HG03159 (cell line): ENCODE measurements at regions not wholly inside any gene's neighbourhood (a gene's known extent, or its start where the extent isn't known, plus 50 kb on each side); places are given as distances from the start of the nearest gene placed in this dataset.

Source experiments
- ATAC-seq: cut with Tn5 transposase; IDR thresholded peaks from one replicate; pipeline ENCODE4 v1.9.1; 2021; ENCODE audit warnings: mild to moderate bottlenecking, moderate library complexity; ENCODE audit not compliant: unreplicated experiment

- no peak for ATAC-seq
Measured at GRCh38 chr14:101466456-101467180, 94.7 kb upstream of the DIO3 start.

GRCh38 chr14:101467181-101467926 is 93.9 kb upstream of the DIO3 start:
- no peak for ATAC-seq

- ATAC-seq = no peak
Measured at GRCh38 chr14:101469382-101470247, 91.7 kb upstream of the DIO3 start.

GRCh38 chr14:101470266-101470665 is 91.0 kb upstream of the DIO3 start:
- no peak for ATAC-seq

- no peak for ATAC-seq
Measured at GRCh38 chr14:101471723-101472517, 89.4 kb upstream of the DIO3 start.

GRCh38 chr14:101472518-101472849 is 88.8 kb upstream of the DIO3 start:
- ATAC-seq = no peak

GRCh38 chr14:101473045-101473729 is 88.1 kb upstream of the DIO3 start:
- no peak for ATAC-seq

GRCh38 chr14:101473795-101474562 is 87.3 kb upstream of the DIO3 start:
- ATAC-seq = no peak

GRCh38 chr14:101474563-101475455 is 86.5 kb upstream of the DIO3 start:
- ATAC-seq = no peak

- no peak for ATAC-seq
Measured at GRCh38 chr14:101475456-101476257, 85.6 kb upstream of the DIO3 start.

GRCh38 chr14:101476258-101476915 is 84.9 kb upstream of the DIO3 start:
- no peak for ATAC-seq

- ATAC-seq = no peak
Measured at GRCh38 chr14:101476916-101477553, 84.3 kb upstream of the DIO3 start.

GRCh38 chr14:101477648-101478047 is 83.6 kb upstream of the DIO3 start:
- ATAC-seq = no peak

- no peak for ATAC-seq
Measured at GRCh38 chr14:101478096-101478495, 83.2 kb upstream of the DIO3 start.

- no peak for ATAC-seq
Measured at GRCh38 chr14:101478796-101479410, 82.4 kb upstream of the DIO3 start.

- ATAC-seq = no peak
Measured at GRCh38 chr14:101480022-101480746, 81.1 kb upstream of the DIO3 start.
